Vagina (tissue), 2 donors: ENCODE measurements at regions not wholly inside any gene's neighbourhood (a gene's known extent, or its start where the extent isn't known, plus 50 kb on each side); places are given as distances from the start of the nearest gene placed in this dataset.

Source experiments
- POLR2A ChIP-seq, 2 donors: fragments of 450-650 bp; IDR thresholded peaks; one replicate each; pipeline ENCODE4 v1.6.1; 2017; ENCODE audit warnings: antibody characterized with exemption in 2 of 2, mild to moderate bottlenecking in 2 of 2, moderate library complexity in 2 of 2
- TF ChIP-seq, protein P1 (sequence below), 3 experiments: fragments of 450-650 bp in 2 of 3; fragments of 200-600 bp in 1 of 3; sonication (generic) in 1 of 3; IDR thresholded peaks; one replicate each; pipeline ENCODE4 v1.5.1; 2017 to 2019; ENCODE audit warnings: antibody characterized with exemption in 3 of 3, mild to moderate bottlenecking in 2 of 3, moderate library complexity in 2 of 3

DNA sequence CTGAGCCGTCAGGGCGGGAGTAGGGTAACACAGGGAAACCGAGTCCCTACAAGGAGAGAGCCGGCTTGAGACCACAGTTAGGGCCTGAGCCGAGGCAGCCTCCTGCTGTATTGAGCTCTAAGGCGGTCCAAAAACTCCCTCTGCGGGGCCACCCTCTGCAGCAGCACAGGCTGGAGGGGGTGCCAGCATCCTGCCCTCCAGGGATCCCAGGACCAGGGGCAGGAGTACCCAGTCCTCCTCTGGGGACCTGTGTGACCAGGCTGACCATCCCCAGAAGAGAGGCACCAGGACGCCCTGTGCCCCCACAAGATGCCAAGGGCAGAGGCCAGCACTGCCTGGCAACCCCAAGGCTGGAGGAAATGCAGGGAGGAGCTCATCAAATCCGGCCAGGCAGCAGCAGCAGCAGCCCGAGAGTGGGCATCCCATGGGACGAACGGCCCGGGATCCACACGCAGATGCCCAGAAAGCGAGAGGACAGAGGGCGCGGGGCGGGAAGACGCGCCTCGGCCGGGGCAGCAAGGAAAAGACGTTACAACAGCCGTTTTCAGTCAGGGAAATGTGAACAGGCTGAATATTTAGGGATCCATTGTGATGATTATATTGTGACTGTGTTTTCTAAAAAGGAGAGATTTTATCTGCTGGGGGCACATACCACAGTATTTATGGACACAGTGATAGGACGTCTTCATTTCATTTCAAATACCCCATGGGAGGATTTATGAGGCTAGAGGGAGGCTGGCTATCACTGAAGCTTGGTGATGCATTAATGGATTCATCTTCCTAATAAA, 57.1 kb upstream of the COL18A1 start:
- TF ChIP-seq, protein P1, sequence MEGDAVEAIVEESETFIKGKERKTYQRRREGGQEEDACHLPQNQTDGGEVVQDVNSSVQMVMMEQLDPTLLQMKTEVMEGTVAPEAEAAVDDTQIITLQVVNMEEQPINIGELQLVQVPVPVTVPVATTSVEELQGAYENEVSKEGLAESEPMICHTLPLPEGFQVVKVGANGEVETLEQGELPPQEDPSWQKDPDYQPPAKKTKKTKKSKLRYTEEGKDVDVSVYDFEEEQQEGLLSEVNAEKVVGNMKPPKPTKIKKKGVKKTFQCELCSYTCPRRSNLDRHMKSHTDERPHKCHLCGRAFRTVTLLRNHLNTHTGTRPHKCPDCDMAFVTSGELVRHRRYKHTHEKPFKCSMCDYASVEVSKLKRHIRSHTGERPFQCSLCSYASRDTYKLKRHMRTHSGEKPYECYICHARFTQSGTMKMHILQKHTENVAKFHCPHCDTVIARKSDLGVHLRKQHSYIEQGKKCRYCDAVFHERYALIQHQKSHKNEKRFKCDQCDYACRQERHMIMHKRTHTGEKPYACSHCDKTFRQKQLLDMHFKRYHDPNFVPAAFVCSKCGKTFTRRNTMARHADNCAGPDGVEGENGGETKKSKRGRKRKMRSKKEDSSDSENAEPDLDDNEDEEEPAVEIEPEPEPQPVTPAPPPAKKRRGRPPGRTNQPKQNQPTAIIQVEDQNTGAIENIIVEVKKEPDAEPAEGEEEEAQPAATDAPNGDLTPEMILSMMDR (IDR thresholded peaks at IDR 0.05), result no peak
- TF ChIP-seq POLR2A (IDR thresholded peaks at IDR 0.05), result no peak
